Colonic mucosa (tissue), 4 donors: ENCODE measurements at regions not wholly inside any gene's neighbourhood (a gene's known extent, or its start where the extent isn't known, plus 50 kb on each side); places are given as distances from the start of the nearest gene placed in this dataset.
A peak's percentile ranks its signal among the peaks of the same experiment; 100 is the strongest.

ENCODE experiments used
- DNase-seq: peaks from one replicate; pipeline ENCODE4 v3.0.0-alpha.2; 2020
- H3K27ac ChIP-seq: fragments of 200-600 bp; one replicate; pipeline ENCODE4 v1.8.0; 2021
- H3K27me3 ChIP-seq: fragments of 200-600 bp; one replicate; pipeline ENCODE4 v1.8.0; 2021
- H3K36me3 ChIP-seq: fragments of 200-600 bp; one replicate; pipeline ENCODE4 v1.8.0; 2021
- H3K4me1 ChIP-seq: fragments of 200-600 bp; one replicate; pipeline ENCODE4 v1.8.0; 2021; ENCODE audit warnings: mild to moderate bottlenecking
- H3K4me3 ChIP-seq: fragments of 200-600 bp; one replicate; pipeline ENCODE4 v1.8.0; 2021
- H3K9ac ChIP-seq, 2 donors: one replicate each; pipeline ENCODE4 v1.7.0; 2013; ENCODE audit warnings: control low read depth in 2 of 2, low read depth in 2 of 2, low read length in 2 of 2
- H3K9me3 ChIP-seq: fragments of 200-600 bp; one replicate; pipeline ENCODE4 v1.8.0; 2021
- CTCF ChIP-seq: fragments of 200-600 bp; IDR thresholded peaks from one replicate; pipeline ENCODE4 v1.8.0; 2022; ENCODE audit warnings: antibody characterized with exemption, mild to moderate bottlenecking
- intact Hi-C: fragments of 100-400 bp; cut with DNase I; formaldehyde crosslinking; loops from one replicate; pipeline ENCODE4 v1.14.1; 2022
- donor health status: healthy.
- donor health status: DM: no; HTN: no; CAD: no.
- donor health status: DM: no; HTN: no; CAD: no.

- H3K4me3 ChIP-seq, result no peak overlapping the region
- H3K9ac ChIP-seq, result no peak overlapping the region
- H3K27ac ChIP-seq, result no peak overlapping the region
- intact Hi-C loops, result loop anchor here (10.0 kb wide), 1 partner anchor 144 kb away; no protein-coding TSS in a partner anchor
- DNase-seq, result no peak
- H3K4me1 ChIP-seq, result no peaks in the 10 kb centered on the region
- no peaks in the 10 kb centered on the region for H3K36me3 ChIP-seq
- no peaks in the 10 kb centered on the region for H3K27me3 ChIP-seq
- no peaks in the 10 kb centered on the region for H3K9me3 ChIP-seq
- no peak for TF ChIP-seq CTCF
These were observed 88.6 kb upstream of the PFKP start for GRCh38 chr10:2978574-2979273.

DNA sequence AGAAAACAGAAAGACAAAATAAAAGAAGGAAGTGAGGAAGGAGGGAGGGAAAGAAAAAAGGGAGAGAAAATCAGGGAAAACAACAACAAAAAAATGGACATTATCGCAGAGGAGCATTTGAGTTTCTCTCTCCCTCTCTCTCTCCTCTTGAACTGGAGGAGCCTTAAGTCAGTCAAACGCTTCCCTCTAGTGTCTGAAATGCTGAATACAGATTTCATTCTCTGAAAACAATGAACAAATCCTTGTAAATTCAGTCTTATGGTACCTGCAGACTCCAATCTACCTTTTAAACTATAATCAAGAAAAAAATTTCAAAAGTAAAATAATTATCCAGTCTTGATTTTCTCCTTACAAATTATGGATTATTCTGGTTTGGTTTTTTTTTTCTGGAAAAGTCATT, 89.2 kb upstream of the PFKP start:
- Histone ChIP-seq H3K4me1 (no peaks in the 10 kb centered on the region), H3K27ac (no peak overlapping the region), H3K9ac (no peak overlapping the region), H3K4me3 (no peak overlapping the region), H3K9me3 (no peaks in the 10 kb centered on the region), H3K27me3 (no peaks in the 10 kb centered on the region), H3K36me3 (no peaks in the 10 kb centered on the region)
- DNase-seq, result no peak
- peak; percentile 35 for TF ChIP-seq CTCF
- intact Hi-C loops, result loop anchor here (10.0 kb wide), 1 partner anchor 143 kb away; no protein-coding TSS in a partner anchor

- no peak overlapping the region for H3K9ac ChIP-seq
- H3K27ac ChIP-seq, result no peak overlapping the region
- no peak overlapping the region for H3K4me3 ChIP-seq
- H3K27me3 ChIP-seq, result no peaks in the 10 kb centered on the region
- DNase-seq, result no peak
- intact Hi-C loops, result loop anchor here (10.0 kb wide), 1 partner anchor 140 kb away; no protein-coding TSS in a partner anchor
- TF ChIP-seq CTCF, result no peak
- no peaks in the 10 kb centered on the region for H3K36me3 ChIP-seq
- no peaks in the 10 kb centered on the region for H3K9me3 ChIP-seq
- H3K4me1 ChIP-seq, result no peaks in the 10 kb centered on the region
These were observed 92.7 kb upstream of the PFKP start for GRCh38 chr10:2974503-2975207.

GRCh38 chr10:2974083-2974482, 93.3 kb upstream of the PFKP start:
- H3K9me3 ChIP-seq, result no peaks in the 10 kb centered on the region
- TF ChIP-seq CTCF, result no peak
- H3K36me3 ChIP-seq, result no peaks in the 10 kb centered on the region
- DNase-seq, result no peak
- intact Hi-C loops, result loop anchor here (10.0 kb wide), 1 partner anchor 139 kb away; no protein-coding TSS in a partner anchor
- no peak overlapping the region for H3K4me3 ChIP-seq
- no peaks in the 10 kb centered on the region for H3K27me3 ChIP-seq
- H3K9ac ChIP-seq, result no peak overlapping the region
- H3K4me1 ChIP-seq, result no peaks in the 10 kb centered on the region
- H3K27ac ChIP-seq, result no peak overlapping the region

- no peak overlapping the region for H3K9ac ChIP-seq
- no peaks in the 10 kb centered on the region for H3K9me3 ChIP-seq
- no peaks in the 10 kb centered on the region for H3K27me3 ChIP-seq
- no peaks in the 10 kb centered on the region for H3K36me3 ChIP-seq
- DNase-seq, result no peak
- no peak overlapping the region for H3K4me3 ChIP-seq
- no peaks in the 10 kb centered on the region for H3K4me1 ChIP-seq
- no peak for TF ChIP-seq CTCF
- intact Hi-C loops, result loop anchor here (10.0 kb wide), 1 partner anchor 138 kb away; no protein-coding TSS in a partner anchor
- H3K27ac ChIP-seq, result no peak overlapping the region
These were observed 94.5 kb upstream of the PFKP start for GRCh38 chr10:2972810-2973209.
